ENCODE measurements at regions not wholly inside any gene's neighbourhood (a gene's known extent, or its start where the extent isn't known, plus 50 kb on each side); places are given as distances from the start of the nearest gene placed in this dataset.

- no peak for TF ChIP-seq CTCF (conservative IDR thresholded peaks at IDR 0.05; ENCODE audit: low read depth, low read length)
- no peak for TF ChIP-seq EZH2phosphoT487 (IDR thresholded peaks at IDR 0.05; ENCODE audit: borderline replicate concordance, low read length)
Observed at GRCh38 chr11:71063129-71063528, 189.2 kb downstream of the SHANK2 start.
